Activated CD4-positive, alpha-beta T cell treated with anti-CD3 and anti-CD28 coated beads, Interleukin-2, amount 10 ng/mL, durations not matched to agents 24 days and 14 days (primary cell): ENCODE measurements at regions not wholly inside any gene's neighbourhood (a gene's known extent, or its start where the extent isn't known, plus 50 kb on each side); places are given as distances from the start of the nearest gene placed in this dataset.

ENCODE experiments used
- DNase-seq: peaks from one replicate; pipeline ENCODE4 v3.0.0; 2022
- H3K27ac Mint-ChIP-seq: one replicate; pipeline ENCODE4 v1.8.0; 2022; ENCODE audit warnings: mild to moderate bottlenecking, mixed read lengths
- H3K27me3 Mint-ChIP-seq: one replicate; pipeline ENCODE4 v1.8.0; 2022; ENCODE audit warnings: mixed read lengths
- H3K36me3 Mint-ChIP-seq: one replicate; pipeline ENCODE4 v1.8.0; 2022; ENCODE audit warnings: low read depth, mild to moderate bottlenecking, mixed read lengths
- H3K4me1 Mint-ChIP-seq: one replicate; pipeline ENCODE4 v1.8.0; 2021; ENCODE audit warnings: mixed read lengths
- H3K4me3 Mint-ChIP-seq: one replicate; pipeline ENCODE4 v1.8.0; 2022; ENCODE audit warnings: mild to moderate bottlenecking, moderate library complexity, mixed read lengths
- H3K9me3 Mint-ChIP-seq: one replicate; pipeline ENCODE4 v1.8.0; 2021; ENCODE audit warnings: mixed read lengths
- intact Hi-C: fragments of 100-400 bp; cut with micrococcal nuclease; formaldehyde crosslinking; loops from one replicate; pipeline ENCODE4 v1.15.1; 2023

DNA sequence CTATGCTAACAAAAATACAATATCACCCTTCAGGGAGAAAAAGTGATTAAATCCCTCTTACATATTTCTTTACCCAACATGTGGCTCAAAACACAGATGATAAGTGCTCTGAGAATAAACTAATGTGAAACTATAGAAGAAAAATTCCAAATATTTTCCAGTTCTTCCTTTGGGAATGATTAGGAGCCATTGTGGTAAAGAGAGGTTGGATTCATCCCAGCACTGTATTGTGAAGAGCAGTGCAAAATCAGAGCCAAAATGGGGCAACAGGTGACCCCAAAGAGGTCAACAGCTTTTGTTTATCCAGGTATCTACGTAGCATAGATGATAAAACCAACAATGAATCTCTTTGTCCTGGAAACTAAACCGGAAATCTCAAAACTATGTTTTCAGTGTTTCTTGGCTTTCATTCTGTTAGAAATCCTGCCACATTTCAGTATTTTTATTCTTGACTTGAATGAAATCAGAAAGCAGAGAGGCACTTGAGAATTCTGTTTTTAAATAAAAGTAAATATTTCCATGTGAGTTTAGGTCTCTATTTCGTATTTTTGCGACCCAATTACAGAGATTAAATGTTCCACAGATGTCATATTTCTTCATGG lies 120.4 kb upstream of the FST start:
- no peak overlapping the region for H3K4me3 Mint-ChIP-seq

DNA sequence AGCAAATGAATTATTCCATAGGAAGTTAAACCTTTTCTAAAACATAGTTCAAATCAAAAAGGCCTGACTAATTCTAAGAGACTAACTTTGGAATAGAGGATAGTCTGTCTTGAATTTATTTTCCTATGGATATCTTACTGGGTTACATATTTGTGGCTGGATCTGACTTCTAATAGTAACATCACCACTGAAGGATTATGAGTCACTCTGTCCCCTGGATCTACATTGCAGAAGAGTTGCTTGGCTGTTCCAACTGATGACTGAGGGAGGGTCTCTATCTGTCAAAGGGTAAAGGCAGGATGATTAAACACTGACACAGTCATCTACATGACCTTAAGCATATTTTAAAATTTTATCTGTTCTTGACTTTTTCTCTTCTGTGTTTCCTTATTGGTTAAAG lies 119.6 kb upstream of the FST start:
- H3K36me3 Mint-ChIP-seq = no peaks in the 10 kb centered on the region
- no peaks in the 10 kb centered on the region for H3K4me1 Mint-ChIP-seq
- H3K9me3 Mint-ChIP-seq = no peaks in the 10 kb centered on the region
- H3K4me3 Mint-ChIP-seq = no peak overlapping the region
- intact Hi-C loops = no loop called here
- H3K27ac Mint-ChIP-seq = no peak overlapping the region
- no peak for DNase-seq
- H3K27me3 Mint-ChIP-seq = no peaks in the 10 kb centered on the region

More for the DNA sequence above, 120.4 kb upstream of the FST start:
- DNase-seq = no peak
- Mint-ChIP-seq H3K27me3 (no peaks in the 10 kb centered on the region), H3K4me1 (no peaks in the 10 kb centered on the region), H3K36me3 (no peaks in the 10 kb centered on the region), H3K9me3 (no peaks in the 10 kb centered on the region), H3K27ac (no peak overlapping the region)
- intact Hi-C loops = no loop called here

DNA sequence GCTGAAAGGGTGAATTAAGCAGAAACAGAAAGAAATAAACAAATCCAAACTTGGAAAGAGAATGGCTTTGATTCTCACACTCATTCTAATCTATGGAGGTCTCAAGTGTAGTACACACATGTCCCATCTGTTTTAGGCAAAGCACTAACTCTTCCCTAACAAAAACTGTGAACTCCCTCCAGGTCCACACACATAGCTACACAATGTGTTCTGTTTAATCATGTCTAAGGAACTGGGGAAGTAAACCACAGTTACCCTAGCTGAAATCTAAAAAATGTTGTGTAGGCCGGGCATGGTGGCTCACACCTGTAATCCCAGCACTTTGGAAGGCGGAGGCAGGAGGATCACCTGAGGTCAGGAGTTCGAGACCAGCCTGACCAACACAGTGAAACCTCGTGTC lies 118.7 kb upstream of the FST start:
- Mint-ChIP-seq H3K27ac (no peak overlapping the region), H3K4me1 (no peaks in the 10 kb centered on the region), H3K9me3 (no peaks in the 10 kb centered on the region), H3K36me3 (no peaks in the 10 kb centered on the region), H3K4me3 (no peak overlapping the region), H3K27me3 (no peaks in the 10 kb centered on the region)
- no peak for DNase-seq
- intact Hi-C loops = no loop called here

DNA sequence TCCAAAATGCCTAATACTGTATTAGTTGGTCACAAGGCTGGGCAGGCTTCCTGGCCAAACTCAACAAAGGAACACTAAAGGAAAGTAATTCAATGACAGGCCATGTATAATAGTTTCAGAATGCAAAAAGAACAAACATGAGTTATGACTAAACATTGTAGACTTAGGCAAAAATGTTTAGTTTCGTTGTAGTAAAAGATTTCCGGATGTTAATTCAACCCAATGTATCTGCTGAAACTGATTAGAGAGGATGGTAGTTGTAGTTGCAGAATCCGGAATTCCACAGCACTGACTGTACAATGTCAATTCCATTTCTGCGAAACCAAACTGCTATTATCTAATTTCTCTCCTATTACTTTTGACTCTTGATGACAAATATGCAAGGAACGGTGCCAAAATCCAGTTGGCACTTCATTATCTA lies 117.9 kb upstream of the FST start:
- Mint-ChIP-seq H3K36me3 (no peaks in the 10 kb centered on the region), H3K27me3 (no peaks in the 10 kb centered on the region), H3K4me3 (no peak overlapping the region), H3K9me3 (no peaks in the 10 kb centered on the region), H3K27ac (no peak overlapping the region), H3K4me1 (no peaks in the 10 kb centered on the region)
- DNase-seq = no peak
- intact Hi-C loops = no loop called here

DNA sequence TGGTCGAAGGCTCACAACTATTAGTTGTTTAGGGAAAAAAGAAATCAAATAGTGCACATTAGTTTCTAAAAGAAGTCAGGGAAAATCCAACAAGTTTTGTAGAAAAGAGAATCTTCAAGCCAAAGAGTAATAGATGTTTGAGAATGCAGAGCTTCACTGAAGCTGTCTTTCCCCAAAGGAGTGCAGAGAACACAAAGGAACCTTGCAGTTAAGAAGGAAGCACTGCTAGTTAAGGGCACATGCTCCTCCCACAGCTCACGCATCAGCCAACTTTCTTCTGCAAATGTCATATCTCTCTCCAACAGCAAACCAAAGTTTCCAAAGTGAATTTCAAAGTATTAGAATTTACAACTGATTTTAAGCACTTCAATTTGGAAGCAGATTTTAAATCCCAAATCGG lies 116.4 kb upstream of the FST start:
- H3K9me3 Mint-ChIP-seq = no peaks in the 10 kb centered on the region
- intact Hi-C loops = no loop called here
- H3K4me3 Mint-ChIP-seq = no peak overlapping the region
- H3K27ac Mint-ChIP-seq = no peak overlapping the region
- no peaks in the 10 kb centered on the region for H3K36me3 Mint-ChIP-seq
- DNase-seq = no peak
- no peaks in the 10 kb centered on the region for H3K27me3 Mint-ChIP-seq
- H3K4me1 Mint-ChIP-seq = no peaks in the 10 kb centered on the region

DNA sequence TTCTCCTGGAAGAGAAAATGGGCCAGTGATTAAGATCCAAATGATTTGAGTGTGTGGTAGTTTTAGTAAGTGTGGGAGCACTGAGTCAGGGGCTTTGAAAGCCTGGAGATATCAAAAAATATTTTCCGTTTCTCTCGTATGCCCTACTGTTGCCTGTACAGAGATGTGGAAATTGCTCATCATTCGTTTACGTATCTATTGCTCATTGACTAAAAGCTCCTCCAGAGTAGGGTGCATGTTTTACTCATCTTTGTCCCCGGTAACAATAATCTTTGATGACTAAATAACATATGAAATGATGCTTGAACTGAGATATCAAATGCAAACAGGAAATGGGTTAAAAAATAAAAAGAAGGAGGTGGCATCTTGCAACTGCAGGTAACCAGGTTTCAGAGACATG lies 114.2 kb upstream of the FST start:
- H3K4me1 Mint-ChIP-seq = no peaks in the 10 kb centered on the region
- no peak overlapping the region for H3K4me3 Mint-ChIP-seq
- no peak for DNase-seq
- no peaks in the 10 kb centered on the region for H3K27me3 Mint-ChIP-seq
- H3K9me3 Mint-ChIP-seq = no peaks in the 10 kb centered on the region
- no peaks in the 10 kb centered on the region for H3K36me3 Mint-ChIP-seq
- intact Hi-C loops = no loop called here
- H3K27ac Mint-ChIP-seq = no peak overlapping the region

DNA sequence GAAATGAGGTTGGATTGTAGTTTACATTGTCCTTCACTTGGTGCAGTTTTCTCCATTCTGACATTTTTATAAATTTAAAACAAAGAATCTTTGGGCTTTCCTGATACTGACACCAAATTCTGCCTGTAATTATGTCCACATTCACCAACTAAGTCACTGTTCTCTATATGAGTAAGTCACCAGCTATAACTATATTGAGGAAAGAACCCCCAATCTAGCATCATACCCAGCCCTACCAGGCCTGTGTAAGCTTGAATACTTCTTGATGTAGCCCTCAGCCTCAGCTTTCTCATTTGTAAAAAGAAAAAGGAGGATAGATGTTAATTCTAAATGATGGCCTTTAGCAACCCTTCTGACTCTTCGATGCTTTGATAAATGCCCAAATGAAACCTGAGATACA lies 112.7 kb upstream of the FST start:
- no peaks in the 10 kb centered on the region for H3K9me3 Mint-ChIP-seq
- H3K4me3 Mint-ChIP-seq = no peak overlapping the region
- H3K36me3 Mint-ChIP-seq = no peaks in the 10 kb centered on the region
- no peaks in the 10 kb centered on the region for H3K4me1 Mint-ChIP-seq
- intact Hi-C loops = no loop called here
- DNase-seq = no peak
- H3K27me3 Mint-ChIP-seq = peaks cover 2% of the 10 kb centered on the region
- no peak overlapping the region for H3K27ac Mint-ChIP-seq

DNA sequence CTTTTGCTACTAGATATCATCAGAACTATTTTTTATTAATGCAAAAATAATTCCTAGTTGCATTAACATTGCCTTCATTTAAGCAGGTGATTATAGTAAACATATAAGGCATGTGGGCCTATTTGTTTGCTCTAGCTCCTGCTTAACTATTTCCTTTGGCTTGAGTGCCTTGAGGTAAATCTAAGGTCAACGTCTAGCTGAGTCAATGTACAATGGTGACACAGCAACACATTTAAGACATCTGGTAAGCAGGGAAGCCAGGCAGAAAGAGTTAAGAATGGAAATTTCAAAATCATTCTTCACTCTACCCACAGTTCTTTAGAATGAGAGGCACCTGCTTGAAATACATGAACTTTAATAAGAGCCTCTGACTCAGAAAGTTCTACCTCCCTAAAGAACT lies 111.9 kb upstream of the FST start:
- intact Hi-C loops = no loop called here
- H3K9me3 Mint-ChIP-seq = no peaks in the 10 kb centered on the region

DNA sequence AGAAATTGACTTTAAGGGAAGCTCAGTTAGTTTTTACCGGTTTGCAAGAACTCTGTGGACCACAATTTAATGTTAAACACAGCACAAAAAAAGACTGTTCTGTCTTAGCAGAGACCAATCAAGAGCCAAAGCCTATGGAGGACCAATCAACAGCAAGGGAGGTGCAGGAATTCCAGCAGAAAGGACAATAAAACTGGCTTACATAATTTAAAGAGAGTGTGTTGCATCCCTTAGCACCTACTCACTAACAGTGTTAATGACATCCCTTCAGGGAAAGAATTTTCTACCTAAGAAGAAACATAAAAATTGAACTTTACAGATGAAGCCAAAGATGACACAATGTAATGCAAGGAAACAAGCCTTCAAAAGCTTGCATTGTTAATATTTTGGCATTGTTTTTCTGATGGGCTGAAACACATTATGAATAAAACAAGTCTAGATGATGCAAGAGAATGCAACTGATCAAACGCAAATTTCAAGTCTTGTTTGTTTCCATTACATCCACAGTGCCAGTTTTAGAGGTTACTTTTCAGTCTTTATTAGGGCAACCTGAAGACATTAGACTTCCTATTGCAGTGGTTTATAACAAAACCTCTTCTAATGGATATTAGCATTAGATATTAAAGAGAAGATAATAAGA lies 111.3 kb upstream of the FST start:
- DNase-seq = no peak
- no peak overlapping the region for H3K4me3 Mint-ChIP-seq
- no peaks in the 10 kb centered on the region for H3K4me1 Mint-ChIP-seq
- intact Hi-C loops = no loop called here
- H3K36me3 Mint-ChIP-seq = no peaks in the 10 kb centered on the region
- H3K27me3 Mint-ChIP-seq = peaks cover 2% of the 10 kb centered on the region
- H3K9me3 Mint-ChIP-seq = no peaks in the 10 kb centered on the region
- no peak overlapping the region for H3K27ac Mint-ChIP-seq

More for the DNA sequence above, 111.9 kb upstream of the FST start:
- Mint-ChIP-seq H3K4me1 (no peaks in the 10 kb centered on the region), H3K36me3 (no peaks in the 10 kb centered on the region), H3K4me3 (no peak overlapping the region), H3K27me3 (peaks cover 2% of the 10 kb centered on the region), H3K27ac (no peak overlapping the region)
- DNase-seq = no peak

DNA sequence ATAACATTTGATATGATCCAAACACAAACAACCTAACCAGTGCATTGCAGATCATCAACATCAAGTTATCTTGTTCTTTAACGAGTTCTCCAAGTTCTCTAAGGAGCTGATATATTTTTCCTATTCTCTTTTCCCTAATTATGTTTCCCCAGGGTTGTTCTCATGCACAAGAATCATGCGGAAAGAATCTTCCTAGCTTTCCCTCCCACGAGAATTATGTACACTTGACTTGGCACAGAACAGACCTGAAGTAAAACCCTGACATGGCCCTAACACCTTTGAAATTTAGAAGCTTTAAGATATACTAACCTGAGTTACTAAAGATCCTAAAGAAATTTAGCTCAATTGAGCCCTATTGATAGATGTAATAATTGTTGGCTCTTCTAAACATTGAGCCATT lies 110.7 kb upstream of the FST start:
- no peak for DNase-seq
- Mint-ChIP-seq H3K4me3 (no peak overlapping the region), H3K9me3 (no peaks in the 10 kb centered on the region), H3K36me3 (no peaks in the 10 kb centered on the region), H3K4me1 (no peaks in the 10 kb centered on the region), H3K27me3 (peaks cover 2% of the 10 kb centered on the region), H3K27ac (no peak overlapping the region)
- intact Hi-C loops = no loop called here

DNA sequence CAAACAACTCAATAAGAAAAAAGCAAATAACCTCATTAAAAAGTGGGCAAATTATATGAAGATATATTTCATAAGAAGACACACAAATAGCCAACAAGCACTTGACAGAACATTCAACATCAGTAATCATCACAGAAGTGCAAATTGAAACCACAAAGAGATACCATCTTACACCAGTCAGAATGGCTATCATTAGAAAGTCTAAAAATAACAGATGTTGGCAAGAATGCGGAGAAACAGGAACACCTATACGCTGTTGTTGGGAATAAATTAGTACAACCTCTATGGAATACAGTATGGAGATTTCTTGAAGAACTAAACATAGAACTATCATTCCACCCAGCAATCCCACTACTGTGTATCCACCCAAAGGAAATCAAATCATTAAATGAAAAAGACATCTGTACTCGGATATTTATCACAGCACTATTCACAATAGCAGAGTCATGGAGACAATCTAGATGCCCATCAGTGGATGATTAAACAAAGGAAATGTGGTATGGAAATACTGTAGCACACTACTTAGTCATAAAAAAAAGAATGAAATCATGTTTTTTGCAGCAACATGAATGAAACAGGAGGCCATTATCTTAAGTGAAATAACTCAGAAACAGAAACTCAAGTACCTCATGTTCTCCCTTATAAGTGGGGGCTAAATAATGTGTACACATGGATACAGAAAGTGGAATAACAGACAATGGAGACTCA lies 106.8 kb upstream of the FST start:
- Mint-ChIP-seq H3K4me1 (no peaks in the 10 kb centered on the region), H3K36me3 (no peaks in the 10 kb centered on the region), H3K27ac (no peak overlapping the region), H3K4me3 (no peak overlapping the region), H3K27me3 (peaks cover 2% of the 10 kb centered on the region), H3K9me3 (no peaks in the 10 kb centered on the region)
- DNase-seq = no peak
- intact Hi-C loops = no loop called here

DNA sequence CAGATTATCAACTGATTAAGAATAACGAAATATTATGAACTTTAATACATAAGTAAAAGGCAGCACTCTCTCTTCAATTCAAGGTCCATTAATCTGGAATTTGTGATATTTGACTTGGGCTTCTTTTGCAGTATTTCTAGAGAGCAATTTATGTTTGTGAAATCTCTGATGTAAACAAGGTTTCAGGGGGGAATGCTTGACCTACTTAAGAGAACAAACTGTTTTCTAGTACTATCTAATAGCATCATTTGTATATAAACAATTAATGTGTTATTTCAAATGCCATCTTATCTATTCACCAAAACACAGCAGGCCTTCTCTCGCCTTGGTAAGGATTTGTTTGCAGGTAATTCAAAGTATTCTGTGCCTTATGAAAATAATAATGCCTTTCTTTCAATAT lies 103.6 kb upstream of the FST start:
- Mint-ChIP-seq H3K4me1 (no peaks in the 10 kb centered on the region), H3K27ac (no peak overlapping the region), H3K36me3 (no peaks in the 10 kb centered on the region), H3K27me3 (peaks cover 2% of the 10 kb centered on the region), H3K9me3 (no peaks in the 10 kb centered on the region), H3K4me3 (no peak overlapping the region)
- intact Hi-C loops = no loop called here
- no peak for DNase-seq

DNA sequence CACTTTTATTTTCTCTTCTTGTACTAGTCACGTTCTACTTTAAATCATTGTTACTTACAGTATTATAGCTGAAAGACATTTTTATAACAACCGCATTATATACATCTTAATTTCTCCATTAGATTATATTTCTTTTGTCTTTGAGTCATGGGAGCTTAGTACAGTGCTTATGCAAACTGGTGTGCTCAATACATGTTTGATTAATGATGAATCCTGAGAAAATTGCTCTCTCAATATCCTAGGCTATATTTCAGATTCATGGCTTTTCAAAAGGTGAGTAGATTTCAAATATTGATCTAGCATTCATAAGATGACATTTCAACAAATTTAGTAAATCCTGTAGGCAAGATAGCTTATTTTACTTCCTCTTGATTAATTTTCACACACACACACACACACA lies 102.2 kb upstream of the FST start:
- H3K27me3 Mint-ChIP-seq = no peaks in the 10 kb centered on the region
- H3K9me3 Mint-ChIP-seq = no peaks in the 10 kb centered on the region
- H3K36me3 Mint-ChIP-seq = no peaks in the 10 kb centered on the region
- intact Hi-C loops = no loop called here
- no peak overlapping the region for H3K27ac Mint-ChIP-seq
- no peaks in the 10 kb centered on the region for H3K4me1 Mint-ChIP-seq
- no peak overlapping the region for H3K4me3 Mint-ChIP-seq
- DNase-seq = no peak

DNA sequence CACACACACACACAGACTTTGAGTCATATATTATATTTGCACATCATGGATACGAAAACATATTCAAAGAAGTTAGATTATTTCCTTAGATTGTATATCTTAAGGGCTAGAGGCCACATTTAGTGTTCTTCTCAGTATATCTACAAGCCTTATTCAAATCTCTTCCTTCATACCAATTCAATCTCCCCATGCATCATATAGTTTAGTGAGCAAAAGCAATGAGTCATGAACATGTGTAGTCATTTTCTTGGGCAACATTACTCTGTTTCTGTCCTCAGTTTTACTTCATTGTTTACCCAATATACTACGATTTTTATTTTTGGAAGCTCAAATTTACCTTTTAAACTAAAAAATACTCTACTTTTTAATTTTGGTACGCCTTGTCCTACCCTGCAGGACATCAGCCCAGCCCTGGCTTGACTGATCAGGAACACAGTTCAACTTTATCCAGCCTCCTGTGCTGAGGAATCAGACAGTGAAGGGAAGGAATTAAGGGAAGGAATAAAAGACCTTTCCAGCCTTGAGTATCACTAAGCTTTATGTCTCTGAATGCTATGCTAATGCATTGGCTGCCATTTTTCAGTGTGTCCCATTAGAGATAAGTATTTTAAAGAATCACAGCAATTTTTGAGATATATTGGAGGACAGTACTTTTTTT lies 101.7 kb upstream of the FST start:
- no peaks in the 10 kb centered on the region for H3K4me1 Mint-ChIP-seq
- no peak for DNase-seq
- H3K27me3 Mint-ChIP-seq = no peaks in the 10 kb centered on the region
- no peaks in the 10 kb centered on the region for H3K36me3 Mint-ChIP-seq
- H3K4me3 Mint-ChIP-seq = no peak overlapping the region
- intact Hi-C loops = no loop called here
- no peak overlapping the region for H3K27ac Mint-ChIP-seq
- H3K9me3 Mint-ChIP-seq = no peaks in the 10 kb centered on the region
